GM18873 (cell line): ENCODE measurements at regions not wholly inside any gene's neighbourhood (a gene's known extent, or its start where the extent isn't known, plus 50 kb on each side); places are given as distances from the start of the nearest gene placed in this dataset.

Source experiments
- ATAC-seq: cut with Tn5 transposase; IDR thresholded peaks from one replicate; pipeline ENCODE4 v1.9.1; 2021; ENCODE audit warnings: mild to moderate bottlenecking, moderate library complexity, moderate number of reproducible peaks; ENCODE audit not compliant: unreplicated experiment, low FRiP score

DNA sequence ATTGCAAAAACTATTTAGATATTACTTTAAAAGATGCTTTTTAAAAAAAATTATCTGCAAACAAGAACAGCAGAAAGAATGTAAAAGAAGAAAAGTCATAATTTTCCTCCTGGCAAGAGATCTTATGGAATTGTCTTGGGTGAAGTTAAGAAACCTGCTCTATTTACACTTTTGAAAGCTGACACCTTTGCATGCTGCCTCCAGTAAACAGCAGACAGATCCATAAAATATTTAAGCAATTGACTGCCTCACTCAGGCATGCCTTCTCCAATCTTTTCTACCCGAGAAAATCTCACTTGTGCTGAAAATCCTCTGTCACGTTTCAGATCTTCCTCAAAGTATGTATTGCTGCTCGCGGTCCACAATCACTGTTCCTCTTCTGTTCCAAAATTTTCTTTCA is 107.9 kb upstream of the ZP4 start:
- no peak for ATAC-seq

GRCh38 chr1:237983496-237983895 is 92.8 kb upstream of the ZP4 start:
- no peak for ATAC-seq

GRCh38 chr1:237981223-237981622 is 90.5 kb upstream of the ZP4 start:
- no peak for ATAC-seq

GRCh38 chr1:237976331-237976730 is 85.6 kb upstream of the ZP4 start:
- no peak for ATAC-seq

GRCh38 chr1:237975903-237976302 is 85.2 kb upstream of the ZP4 start:
- no peak for ATAC-seq

- no peak for ATAC-seq
Measured at GRCh38 chr1:237975376-237975775, 84.7 kb upstream of the ZP4 start.

DNA sequence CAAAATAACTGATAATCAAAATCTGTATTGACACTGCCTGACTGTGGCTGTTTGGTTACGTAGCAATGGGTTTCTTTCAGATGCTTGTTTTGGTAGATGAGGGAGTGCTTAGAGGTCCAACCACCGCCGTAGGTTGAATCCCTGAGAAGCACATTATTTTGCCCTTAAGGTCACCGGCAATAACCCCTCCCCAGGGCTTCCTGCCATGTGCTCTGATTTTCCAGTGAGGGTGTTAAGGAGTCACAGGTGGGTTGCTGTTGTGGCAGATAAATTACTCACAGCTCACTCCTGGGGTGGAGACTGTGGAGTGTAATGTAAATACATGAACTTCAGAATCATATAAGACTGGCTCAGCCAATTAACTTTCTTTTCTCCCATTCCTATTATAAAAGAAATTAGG is 81.5 kb upstream of the ZP4 start:
- ATAC-seq: no peak

GRCh38 chr1:237962985-237963384 is 72.3 kb upstream of the ZP4 start:
- ATAC-seq: no peak

DNA sequence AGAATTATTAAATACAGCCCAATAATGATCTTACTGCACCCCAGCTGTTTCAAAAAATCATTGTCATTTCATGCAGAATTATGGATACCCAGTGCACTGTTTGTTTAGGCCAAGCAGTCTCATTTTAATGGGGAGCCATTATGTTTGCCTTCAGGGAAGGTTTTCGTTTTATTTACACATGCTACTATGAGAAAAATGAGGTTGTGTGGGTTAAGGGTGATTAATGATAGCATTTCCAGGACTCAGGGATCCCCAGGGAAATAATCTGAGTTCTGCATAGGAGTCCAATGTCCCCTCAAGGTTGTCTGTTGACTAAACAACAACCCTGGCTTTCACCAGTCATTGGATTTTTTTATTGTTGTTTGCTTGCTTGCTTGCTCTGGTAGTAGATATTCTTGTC is 71.0 kb upstream of the ZP4 start:
- ATAC-seq: no peak

DNA sequence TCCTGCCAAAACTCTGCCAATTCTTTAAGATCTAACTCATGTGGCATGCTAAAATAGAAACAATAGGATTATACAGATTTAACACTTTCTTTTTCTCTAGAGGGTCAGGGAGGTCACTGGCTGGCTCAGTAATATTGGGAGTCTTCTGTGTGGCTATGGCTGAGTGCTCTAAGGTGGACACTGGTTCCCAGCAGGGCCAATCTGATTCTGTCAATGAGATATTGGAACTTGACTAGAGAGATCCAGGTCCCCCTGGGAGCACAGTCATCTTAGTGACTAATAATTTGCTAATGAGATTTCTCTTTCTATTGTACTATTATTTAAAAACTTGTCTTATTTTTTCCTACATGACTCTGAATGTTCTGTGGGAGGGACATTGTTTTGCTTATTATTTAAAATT is 69.1 kb upstream of the ZP4 start:
- ATAC-seq: no peak

GRCh38 chr1:237953238-237953637 is 62.5 kb upstream of the ZP4 start:
- ATAC-seq: no peak
